ENCODE measurements at regions not wholly inside any gene's neighbourhood (a gene's known extent, or its start where the extent isn't known, plus 50 kb on each side); places are given as distances from the start of the nearest gene placed in this dataset.

DNA sequence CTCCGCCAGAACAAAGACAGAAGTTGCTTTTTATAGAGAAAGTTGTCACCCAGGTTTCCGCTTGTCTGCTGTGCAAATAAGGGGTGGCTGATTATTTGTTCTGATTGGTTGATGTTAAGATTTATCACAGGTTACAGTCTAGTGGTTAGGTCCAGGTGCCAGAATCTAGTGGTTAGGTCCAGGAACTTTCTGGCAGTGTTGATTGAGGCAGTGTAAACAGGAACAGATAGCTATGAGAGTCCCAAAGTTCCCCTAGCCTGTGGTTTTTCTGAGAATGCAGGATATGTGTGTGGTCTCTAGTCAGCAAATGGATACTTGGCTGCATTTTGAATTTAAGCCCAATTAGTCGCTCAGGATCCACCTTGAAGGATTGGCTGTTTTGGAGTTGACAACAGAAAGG lies 148.0 kb downstream of the TMEM200A start:
- no peak for TF ChIP-seq POLR2A (IDR thresholded peaks at IDR 0.05)
- TF ChIP-seq, protein P1, sequence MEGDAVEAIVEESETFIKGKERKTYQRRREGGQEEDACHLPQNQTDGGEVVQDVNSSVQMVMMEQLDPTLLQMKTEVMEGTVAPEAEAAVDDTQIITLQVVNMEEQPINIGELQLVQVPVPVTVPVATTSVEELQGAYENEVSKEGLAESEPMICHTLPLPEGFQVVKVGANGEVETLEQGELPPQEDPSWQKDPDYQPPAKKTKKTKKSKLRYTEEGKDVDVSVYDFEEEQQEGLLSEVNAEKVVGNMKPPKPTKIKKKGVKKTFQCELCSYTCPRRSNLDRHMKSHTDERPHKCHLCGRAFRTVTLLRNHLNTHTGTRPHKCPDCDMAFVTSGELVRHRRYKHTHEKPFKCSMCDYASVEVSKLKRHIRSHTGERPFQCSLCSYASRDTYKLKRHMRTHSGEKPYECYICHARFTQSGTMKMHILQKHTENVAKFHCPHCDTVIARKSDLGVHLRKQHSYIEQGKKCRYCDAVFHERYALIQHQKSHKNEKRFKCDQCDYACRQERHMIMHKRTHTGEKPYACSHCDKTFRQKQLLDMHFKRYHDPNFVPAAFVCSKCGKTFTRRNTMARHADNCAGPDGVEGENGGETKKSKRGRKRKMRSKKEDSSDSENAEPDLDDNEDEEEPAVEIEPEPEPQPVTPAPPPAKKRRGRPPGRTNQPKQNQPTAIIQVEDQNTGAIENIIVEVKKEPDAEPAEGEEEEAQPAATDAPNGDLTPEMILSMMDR (IDR thresholded peaks at IDR 0.05), result no peak
- TF ChIP-seq POLR2AphosphoS5 (IDR thresholded peaks at IDR 0.05), result no peak
- TF ChIP-seq EP300 (IDR thresholded peaks at IDR 0.05), result no peak
- Histone ChIP-seq H3K4me1 (no peaks in the 10 kb centered on the region), H3K27me3 (no peaks in the 10 kb centered on the region), H3K9me3 (no peaks in the 10 kb centered on the region), H3K36me3 (no peaks in the 10 kb centered on the region), H3K4me3 (no peak overlapping the region), H3K27ac (no peak overlapping the region)
- 47 to 63% methylated on average over 3 of the region's 3 CpGs for WGBS, 2 donors (ENCODE audit: low coverage in 1 of 2)
- no peak for ATAC-seq

DNA sequence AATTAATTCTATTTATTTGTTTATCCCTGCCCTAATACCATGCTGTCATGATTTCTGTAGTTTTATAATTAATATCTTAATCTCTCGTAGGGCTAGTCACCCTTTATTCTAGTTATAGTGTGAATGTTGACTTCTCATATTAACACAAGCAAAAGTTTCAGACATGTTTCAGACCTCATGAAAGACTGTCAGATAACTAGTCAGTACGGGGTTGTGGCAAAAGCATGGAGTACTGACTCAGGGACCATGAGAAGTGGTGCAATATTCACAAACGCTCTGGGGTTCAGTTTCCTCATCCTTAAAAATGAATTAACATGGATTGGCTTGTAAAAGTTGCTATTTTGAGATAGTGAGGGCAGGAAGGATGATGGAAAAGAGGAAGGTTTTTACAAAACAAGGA lies 148.9 kb downstream of the TMEM200A start:
- no peaks in the 10 kb centered on the region for H3K9me3 ChIP-seq
- H3K36me3 ChIP-seq, result no peaks in the 10 kb centered on the region
- H3K27me3 ChIP-seq, result no peaks in the 10 kb centered on the region
- H3K4me3 ChIP-seq, result no peak overlapping the region
- 64 to 84% methylated on average over 3 of the region's 3 CpGs for WGBS, 2 donors (ENCODE audit: low coverage in 1 of 2)
- no peaks in the 10 kb centered on the region for H3K4me1 ChIP-seq
- TF ChIP-seq, protein P1 (IDR thresholded peaks at IDR 0.05), result no peak
- no peak for TF ChIP-seq POLR2AphosphoS5 (IDR thresholded peaks at IDR 0.05)
- TF ChIP-seq EP300 (IDR thresholded peaks at IDR 0.05), result no peak
- no peak for TF ChIP-seq POLR2A (IDR thresholded peaks at IDR 0.05)
- no peak overlapping the region for H3K27ac ChIP-seq
- ATAC-seq, result no peak

GRCh38 chr6:130515306-130515705 lies 149.5 kb downstream of the TMEM200A start:
- TF ChIP-seq POLR2A (IDR thresholded peaks at IDR 0.05), result no peak
- TF ChIP-seq, protein P1 (IDR thresholded peaks at IDR 0.05), result no peak
- TF ChIP-seq POLR2AphosphoS5 (IDR thresholded peaks at IDR 0.05), result no peak
- no peak for TF ChIP-seq EP300 (IDR thresholded peaks at IDR 0.05)
- no peak for ATAC-seq
- H3K36me3 ChIP-seq, result no peaks in the 10 kb centered on the region
- no peaks in the 10 kb centered on the region for H3K9me3 ChIP-seq
- no peak overlapping the region for H3K27ac ChIP-seq
- H3K4me3 ChIP-seq, result no peak overlapping the region
- no peaks in the 10 kb centered on the region for H3K4me1 ChIP-seq
- H3K27me3 ChIP-seq, result no peaks in the 10 kb centered on the region
- 77 to 90% methylated on average over 3 to 4 of the region's 4 CpGs for WGBS, 2 donors (ENCODE audit: low coverage in 1 of 2)

DNA sequence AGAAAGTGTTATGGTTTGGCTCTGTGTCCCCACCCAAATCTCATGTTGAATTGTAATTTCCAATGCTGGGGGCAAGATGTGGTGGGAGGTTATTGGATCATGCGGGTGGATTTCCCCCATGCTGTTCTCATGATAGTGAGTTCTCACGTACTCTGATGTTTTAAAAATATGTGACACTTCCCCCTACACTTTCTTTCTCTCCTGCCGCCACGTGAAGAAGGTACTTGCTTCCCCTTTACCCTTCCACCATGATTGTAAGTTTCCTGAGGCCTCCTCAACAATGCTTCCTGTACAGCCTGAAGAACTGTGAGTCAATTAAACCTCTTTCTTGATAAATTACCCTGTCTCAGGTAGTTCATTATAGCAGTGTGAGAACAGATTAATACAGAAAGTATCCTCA lies 150.8 kb downstream of the TMEM200A start:
- H3K27me3 ChIP-seq, result no peaks in the 10 kb centered on the region
- WGBS, 2 donors (ENCODE audit: low coverage in 1 of 2), result 89 to 91% methylated on average over 4 of the region's 4 CpGs
- no peak overlapping the region for H3K4me3 ChIP-seq
- TF ChIP-seq POLR2AphosphoS5 (IDR thresholded peaks at IDR 0.05) (no peak), POLR2A (IDR thresholded peaks at IDR 0.05) (no peak), EP300 (IDR thresholded peaks at IDR 0.05) (no peak)
- TF ChIP-seq, protein P1 (IDR thresholded peaks at IDR 0.05), result no peak
- no peak overlapping the region for H3K27ac ChIP-seq
- H3K4me1 ChIP-seq, result no peaks in the 10 kb centered on the region
- no peaks in the 10 kb centered on the region for H3K9me3 ChIP-seq
- ATAC-seq, result no peak
- no peaks in the 10 kb centered on the region for H3K36me3 ChIP-seq

DNA sequence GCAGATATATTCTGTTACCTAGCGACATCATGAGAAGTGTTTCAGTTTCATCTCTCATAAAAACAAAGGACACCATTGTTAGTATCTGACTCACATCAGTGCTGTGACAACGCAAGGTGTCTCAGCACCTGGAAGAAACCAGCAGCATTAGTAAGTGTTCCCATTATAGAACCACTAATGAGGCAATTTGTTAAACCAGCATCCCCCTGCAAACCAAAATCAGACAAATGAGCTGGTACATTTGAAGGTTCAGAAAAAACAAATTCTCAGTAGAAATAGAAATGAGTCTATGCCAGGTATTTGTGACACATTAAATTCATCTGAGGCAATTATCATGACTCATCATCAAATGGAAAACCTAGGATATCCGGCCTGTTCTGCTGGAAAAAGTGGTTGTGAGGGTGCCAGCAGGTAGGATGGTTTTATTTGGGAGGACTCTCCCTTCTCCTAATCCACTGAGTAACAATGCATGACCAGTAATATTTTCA lies 151.7 kb downstream of the TMEM200A start:
- H3K4me1 ChIP-seq, result no peaks in the 10 kb centered on the region
- no peaks in the 10 kb centered on the region for H3K9me3 ChIP-seq
- no peak for ATAC-seq
- H3K27ac ChIP-seq, result no peak overlapping the region
- H3K4me3 ChIP-seq, result no peak overlapping the region
- TF ChIP-seq POLR2AphosphoS5 (IDR thresholded peaks at IDR 0.05) (no peak), POLR2A (IDR thresholded peaks at IDR 0.05) (no peak), EP300 (IDR thresholded peaks at IDR 0.05) (no peak)
- TF ChIP-seq, protein P1 (IDR thresholded peaks at IDR 0.05), result no peak
- WGBS, 2 donors (ENCODE audit: low coverage in 1 of 2), result 80 to 83% methylated on average over 2 to 3 of the region's 3 CpGs
- no peaks in the 10 kb centered on the region for H3K27me3 ChIP-seq
- no peaks in the 10 kb centered on the region for H3K36me3 ChIP-seq

All from gastroesophageal sphincter (tissue), 4 donors.